HG03469 (cell line): ENCODE measurements at regions not wholly inside any gene's neighbourhood (a gene's known extent, or its start where the extent isn't known, plus 50 kb on each side); places are given as distances from the start of the nearest gene placed in this dataset.
"Not testable (repeated sequence)": the region's sequence is repeated elsewhere in the genome, so short reads cannot be mapped to it uniquely, and the experiment has no call there.

Source experiments
- ATAC-seq: cut with Tn5 transposase; IDR thresholded peaks from one replicate; pipeline ENCODE4 v1.9.1; 2021; ENCODE audit warnings: mild to moderate bottlenecking, moderate library complexity, moderate number of reproducible peaks; ENCODE audit not compliant: unreplicated experiment

- not testable (repeated sequence) for ATAC-seq
Measured at GRCh38 chr6:28831683-28832082, 92.1 kb downstream of the TRIM27 start.

- ATAC-seq, result not testable (repeated sequence)
Measured at GRCh38 chr6:28836703-28837102, 87.1 kb downstream of the TRIM27 start.

GRCh38 chr6:28838289-28838633 lies 85.5 kb downstream of the TRIM27 start:
- ATAC-seq, result no peak

- ATAC-seq, result no peak
Measured at GRCh38 chr6:28838634-28839442, 84.9 kb downstream of the TRIM27 start.

- no peak for ATAC-seq
Measured at GRCh38 chr6:28839443-28840120, 84.2 kb downstream of the TRIM27 start.

- ATAC-seq, result no peak
Measured at GRCh38 chr6:28841290-28841689, 82.5 kb downstream of the TRIM27 start.

- not testable (repeated sequence) for ATAC-seq
Measured at GRCh38 chr6:28848756-28849155, 75.0 kb downstream of the TRIM27 start.
